Activated T-cell treated with anti-CD3 and anti-CD28 coated beads, Interleukin-2, amount 50 U/mL, for 48 hours (primary cell): ENCODE measurements at regions not wholly inside any gene's neighbourhood (a gene's known extent, or its start where the extent isn't known, plus 50 kb on each side); places are given as distances from the start of the nearest gene placed in this dataset.

Experiments used
- DNase-seq, 2 experiments: peaks; one replicate each; pipeline ENCODE4 v3.0.0-alpha.2; 2020

GRCh38 chr17:53148058-53148457 lies 674.7 kb upstream of the KIF2B start:
- no peak for DNase-seq

GRCh38 chr17:53142890-53143289 lies 679.8 kb upstream of the KIF2B start:
- DNase-seq, result no peak

GRCh38 chr17:53141731-53142130 lies 681.0 kb upstream of the KIF2B start:
- no peak for DNase-seq

DNA sequence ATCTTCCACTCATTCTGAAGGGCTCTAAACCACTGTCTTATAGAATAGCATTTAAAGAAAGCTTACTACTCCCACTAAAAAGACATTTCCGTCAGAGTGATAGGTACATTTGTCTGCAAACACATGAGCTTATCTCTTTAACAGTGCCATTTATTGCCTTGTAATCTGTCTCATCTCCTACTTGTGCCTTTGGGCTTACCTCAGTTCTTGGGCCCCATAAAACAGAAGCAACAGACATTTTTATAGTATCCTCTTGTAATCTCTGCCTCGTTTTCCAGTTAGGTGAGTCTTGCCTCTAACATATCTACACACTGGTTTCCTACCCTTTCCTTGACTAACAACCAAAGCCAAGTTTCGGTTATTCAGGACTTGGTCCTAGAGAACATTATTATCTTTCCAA lies 681.4 kb upstream of the KIF2B start:
- no peak for DNase-seq

- no peak for DNase-seq
Observed at GRCh38 chr17:53137869-53138268, 684.9 kb upstream of the KIF2B start.

DNA sequence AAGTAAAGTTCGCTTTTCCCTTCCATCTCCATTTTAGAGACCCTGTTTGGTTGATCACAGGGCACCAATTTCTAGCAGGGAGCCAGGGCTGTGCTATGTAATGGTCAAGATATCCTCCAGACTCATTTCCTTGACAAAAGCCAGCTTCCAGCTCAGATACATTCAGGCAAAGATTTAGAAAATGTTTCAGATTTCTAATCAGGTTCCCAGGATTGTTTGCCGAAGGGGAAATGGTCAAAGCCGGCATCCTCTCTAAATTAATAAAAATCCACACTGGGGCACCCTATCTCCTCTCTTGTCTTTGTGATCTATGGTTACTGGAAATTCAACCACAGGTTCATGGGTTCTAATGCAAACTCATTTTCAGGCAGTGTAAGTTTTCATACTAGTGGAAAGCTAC lies 686.8 kb upstream of the KIF2B start:
- DNase-seq, result no peak

- DNase-seq, result no peak
Observed at GRCh38 chr17:53134548-53134947, 688.2 kb upstream of the KIF2B start.

DNA sequence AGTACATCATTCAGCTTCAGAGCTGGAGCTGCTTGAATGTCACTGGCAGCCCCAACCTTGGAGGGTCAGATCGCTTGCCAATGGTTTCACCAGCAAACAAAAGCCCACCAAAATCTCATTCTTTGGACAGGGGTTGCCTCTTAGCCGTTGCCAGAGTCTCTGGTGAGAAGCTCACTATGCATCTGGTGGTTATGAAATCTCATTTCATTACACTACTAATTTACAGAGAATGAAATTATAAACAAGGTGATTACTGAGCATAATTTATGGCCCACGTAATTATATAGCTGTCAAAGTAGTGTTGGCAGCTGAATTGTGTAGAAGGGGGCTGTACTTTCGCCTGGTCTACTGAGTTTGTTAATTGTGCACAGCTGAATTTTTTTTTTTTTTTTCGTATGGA lies 688.9 kb upstream of the KIF2B start:
- no peak for DNase-seq

- no peak for DNase-seq
Observed at GRCh38 chr17:53129863-53130262, 692.9 kb upstream of the KIF2B start.

- DNase-seq, result no peak
Observed at GRCh38 chr17:53127331-53127730, 695.4 kb upstream of the KIF2B start.

GRCh38 chr17:53122966-53123365 lies 699.8 kb upstream of the KIF2B start:
- no peak for DNase-seq

- DNase-seq, result no peak
Observed at GRCh38 chr17:53119773-53120172, 703.0 kb upstream of the KIF2B start.

DNA sequence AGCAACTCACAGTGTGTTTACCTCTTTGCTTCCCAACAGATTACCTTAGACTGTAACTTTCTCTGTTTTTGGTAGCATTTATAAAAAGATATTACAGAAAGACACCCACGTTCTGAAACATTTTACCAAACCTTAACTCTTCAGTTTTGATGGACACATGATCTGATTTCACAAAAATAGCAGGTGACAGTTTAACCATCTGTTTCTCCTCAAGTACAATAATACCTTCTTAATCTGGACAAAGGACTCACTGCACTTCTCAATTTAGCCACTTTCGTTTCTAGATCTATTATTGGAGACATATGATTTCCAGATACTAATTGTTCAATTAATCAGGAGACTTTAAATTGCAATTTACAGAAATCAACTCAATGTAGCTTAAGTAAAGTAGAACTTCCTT lies 703.8 kb upstream of the KIF2B start:
- DNase-seq, result no peak

- DNase-seq, result no peak
Observed at GRCh38 chr17:53106886-53107285, 715.8 kb upstream of the KIF2B start.

GRCh38 chr17:53101706-53102105 lies 721.0 kb upstream of the KIF2B start:
- no peak for DNase-seq

- no peak for DNase-seq
Observed at GRCh38 chr17:53100126-53100525, 722.6 kb upstream of the KIF2B start.

DNA sequence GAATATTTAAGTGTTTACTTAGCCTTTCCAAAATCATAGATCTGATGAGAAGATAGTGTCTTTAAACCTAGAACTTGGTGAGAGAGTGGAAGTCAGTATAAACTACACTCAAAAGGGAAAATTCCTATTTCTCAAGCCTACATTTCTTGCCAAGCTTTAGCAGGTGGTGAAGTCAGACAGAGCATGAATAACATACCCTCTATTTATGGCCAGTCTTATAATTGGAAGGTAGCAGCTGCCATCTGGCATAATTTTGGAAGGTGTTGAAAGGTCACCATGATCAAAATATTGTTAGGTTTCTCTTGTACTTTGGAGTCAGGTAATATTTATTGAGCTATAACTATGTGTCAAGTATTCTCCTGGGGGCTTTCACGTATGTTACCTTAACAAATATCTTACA lies 729.3 kb upstream of the KIF2B start:
- DNase-seq, result no peak

GRCh38 chr17:53092072-53092471 lies 730.7 kb upstream of the KIF2B start:
- no peak for DNase-seq

GRCh38 chr17:53090770-53091169 lies 732.0 kb upstream of the KIF2B start:
- no peak for DNase-seq

- DNase-seq, result no peak
Observed at GRCh38 chr17:53088481-53088880, 734.2 kb upstream of the KIF2B start.

DNA sequence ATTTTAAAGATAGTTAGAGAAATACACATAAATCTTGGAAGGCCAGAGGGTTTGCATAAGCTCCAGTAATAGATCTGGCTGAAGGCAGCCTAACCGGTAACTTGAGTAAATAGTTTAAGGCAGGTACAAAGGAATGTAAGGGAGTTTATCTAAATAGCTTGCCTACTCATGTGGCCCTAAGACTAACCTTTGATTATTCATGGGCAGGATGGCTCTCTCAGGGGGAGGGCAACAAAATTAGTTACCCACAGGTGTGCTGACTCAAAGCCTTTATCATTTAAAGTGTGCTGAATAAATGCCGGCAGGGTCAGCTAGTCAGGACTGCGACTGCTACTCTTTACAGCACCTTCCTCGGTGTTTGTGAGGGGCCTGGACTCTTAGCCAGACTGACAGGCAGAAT lies 761.3 kb upstream of the KIF2B start:
- DNase-seq, result no peak

DNA sequence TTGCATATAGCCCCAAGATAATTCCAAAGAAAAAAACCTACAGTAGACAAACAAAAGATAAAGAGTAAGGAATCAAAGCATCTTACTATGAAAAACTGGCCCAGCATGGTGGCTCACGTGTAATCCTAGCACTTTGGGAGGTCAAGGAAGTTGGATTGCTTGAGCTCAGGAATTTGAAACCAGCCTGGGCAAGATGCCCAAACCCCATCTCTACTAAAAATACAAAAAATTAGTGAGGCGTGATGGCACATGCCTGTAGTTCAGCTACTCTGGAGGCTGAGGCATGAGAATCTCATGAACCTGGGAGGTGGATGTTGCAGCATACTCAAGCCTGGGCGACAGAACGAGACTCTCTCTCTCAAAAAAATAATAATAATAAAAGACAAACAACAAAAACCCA lies 764.7 kb upstream of the KIF2B start:
- DNase-seq, result no peak

DNA sequence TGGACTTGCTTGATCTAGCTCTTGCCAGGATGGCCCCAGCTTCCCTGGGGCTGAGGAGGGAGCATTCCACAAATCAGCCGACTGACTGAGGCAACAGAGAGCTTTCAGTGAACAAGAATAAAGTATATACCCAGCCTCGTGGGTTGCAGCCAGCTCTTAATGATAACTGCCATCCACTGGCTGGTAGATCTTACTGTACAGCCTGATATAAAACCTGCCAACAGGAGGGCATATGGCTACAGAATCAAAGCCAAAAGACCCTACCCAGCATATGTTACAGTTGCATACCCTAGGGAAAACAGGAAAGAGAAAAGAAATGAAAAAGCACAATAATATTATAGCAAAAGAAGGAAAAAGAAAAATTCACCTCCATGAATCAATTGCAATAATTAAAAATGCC lies 775.9 kb upstream of the KIF2B start:
- no peak for DNase-seq

GRCh38 chr17:53039981-53040380 lies 782.7 kb upstream of the KIF2B start:
- DNase-seq, result no peak

DNA sequence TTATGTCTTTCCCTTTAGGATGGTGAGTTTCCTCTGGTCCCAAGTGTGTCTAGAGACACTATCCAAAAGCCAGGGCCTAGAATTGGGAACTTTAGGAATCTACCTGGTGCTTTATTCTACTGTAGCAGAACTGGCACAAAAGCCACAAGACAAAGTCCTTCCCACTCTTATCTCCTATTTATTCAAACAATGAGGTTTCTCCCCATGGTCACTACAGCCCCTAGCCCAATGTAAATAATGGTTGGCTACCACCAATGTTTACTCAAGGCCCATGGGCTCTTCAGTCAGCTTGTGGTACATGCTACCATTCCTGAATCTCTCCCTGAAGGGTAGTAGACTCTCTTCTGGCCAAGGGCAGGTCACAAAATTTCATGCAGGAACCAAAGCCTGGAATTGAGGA lies 789.4 kb upstream of the KIF2B start:
- DNase-seq, result no peak

- DNase-seq, result no peak
Observed at GRCh38 chr17:53032861-53033271, 789.9 kb upstream of the KIF2B start.
